ENCODE measurements at regions not wholly inside any gene's neighbourhood (a gene's known extent, or its start where the extent isn't known, plus 50 kb on each side); places are given as distances from the start of the nearest gene placed in this dataset.

DNA sequence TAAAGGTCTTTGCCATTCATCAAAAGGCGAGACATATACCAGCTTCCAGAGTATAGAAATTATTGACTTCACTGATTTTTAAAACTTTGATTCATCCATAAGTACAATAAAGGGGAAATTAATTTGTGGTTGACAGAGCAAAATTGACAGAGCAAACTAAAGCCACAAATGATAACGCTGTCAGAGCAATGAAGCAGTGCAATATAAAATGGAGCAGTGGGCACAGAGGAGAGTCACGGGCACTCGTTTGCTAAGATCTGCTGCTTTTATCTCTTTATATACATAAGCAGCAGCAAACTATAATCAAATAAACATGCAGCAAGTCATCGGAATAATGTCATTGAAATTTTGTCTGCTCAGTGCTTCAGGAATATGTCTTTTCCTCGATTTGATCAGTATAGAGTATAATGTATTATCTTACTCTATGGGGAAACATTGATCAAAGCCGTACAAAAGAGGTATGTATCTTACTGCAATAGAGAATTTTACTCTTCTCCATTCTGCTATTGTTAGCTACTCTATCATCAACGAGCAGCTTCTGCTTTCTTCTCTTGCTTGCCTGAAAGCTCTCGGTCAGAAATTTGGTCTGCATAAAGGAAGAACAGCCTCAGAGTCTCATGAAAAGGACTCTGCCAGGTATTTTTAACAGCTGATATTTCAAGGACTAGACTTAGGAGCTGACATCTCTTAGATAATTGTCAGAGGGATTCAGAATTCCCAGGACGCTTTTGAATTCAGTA lies 546.0 kb upstream of the ARID1B start:
- TF ChIP-seq POLR2AphosphoS5 (IDR thresholded peaks at IDR 0.05) (no peak), POLR2A (IDR thresholded peaks at IDR 0.05) (no peak)
- TF ChIP-seq, protein P1, sequence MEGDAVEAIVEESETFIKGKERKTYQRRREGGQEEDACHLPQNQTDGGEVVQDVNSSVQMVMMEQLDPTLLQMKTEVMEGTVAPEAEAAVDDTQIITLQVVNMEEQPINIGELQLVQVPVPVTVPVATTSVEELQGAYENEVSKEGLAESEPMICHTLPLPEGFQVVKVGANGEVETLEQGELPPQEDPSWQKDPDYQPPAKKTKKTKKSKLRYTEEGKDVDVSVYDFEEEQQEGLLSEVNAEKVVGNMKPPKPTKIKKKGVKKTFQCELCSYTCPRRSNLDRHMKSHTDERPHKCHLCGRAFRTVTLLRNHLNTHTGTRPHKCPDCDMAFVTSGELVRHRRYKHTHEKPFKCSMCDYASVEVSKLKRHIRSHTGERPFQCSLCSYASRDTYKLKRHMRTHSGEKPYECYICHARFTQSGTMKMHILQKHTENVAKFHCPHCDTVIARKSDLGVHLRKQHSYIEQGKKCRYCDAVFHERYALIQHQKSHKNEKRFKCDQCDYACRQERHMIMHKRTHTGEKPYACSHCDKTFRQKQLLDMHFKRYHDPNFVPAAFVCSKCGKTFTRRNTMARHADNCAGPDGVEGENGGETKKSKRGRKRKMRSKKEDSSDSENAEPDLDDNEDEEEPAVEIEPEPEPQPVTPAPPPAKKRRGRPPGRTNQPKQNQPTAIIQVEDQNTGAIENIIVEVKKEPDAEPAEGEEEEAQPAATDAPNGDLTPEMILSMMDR (IDR thresholded peaks at IDR 0.05), result no peak

Data from stomach (tissue), 4 donors.